GM19397 (cell line): ENCODE measurements at regions not wholly inside any gene's neighbourhood (a gene's known extent, or its start where the extent isn't known, plus 50 kb on each side); places are given as distances from the start of the nearest gene placed in this dataset.
A peak's percentile ranks its signal among the peaks of the same experiment; 100 is the strongest.

Experiments
- ATAC-seq: cut with Tn5 transposase; IDR thresholded peaks from one replicate; pipeline ENCODE4 v1.9.1; 2021; ENCODE audit warnings: mild to moderate bottlenecking, moderate library complexity; ENCODE audit not compliant: unreplicated experiment

- ATAC-seq = no peak
Observed at GRCh38 chr16:76162046-76162445, 115.2 kb upstream of the CNTNAP4 start.

DNA sequence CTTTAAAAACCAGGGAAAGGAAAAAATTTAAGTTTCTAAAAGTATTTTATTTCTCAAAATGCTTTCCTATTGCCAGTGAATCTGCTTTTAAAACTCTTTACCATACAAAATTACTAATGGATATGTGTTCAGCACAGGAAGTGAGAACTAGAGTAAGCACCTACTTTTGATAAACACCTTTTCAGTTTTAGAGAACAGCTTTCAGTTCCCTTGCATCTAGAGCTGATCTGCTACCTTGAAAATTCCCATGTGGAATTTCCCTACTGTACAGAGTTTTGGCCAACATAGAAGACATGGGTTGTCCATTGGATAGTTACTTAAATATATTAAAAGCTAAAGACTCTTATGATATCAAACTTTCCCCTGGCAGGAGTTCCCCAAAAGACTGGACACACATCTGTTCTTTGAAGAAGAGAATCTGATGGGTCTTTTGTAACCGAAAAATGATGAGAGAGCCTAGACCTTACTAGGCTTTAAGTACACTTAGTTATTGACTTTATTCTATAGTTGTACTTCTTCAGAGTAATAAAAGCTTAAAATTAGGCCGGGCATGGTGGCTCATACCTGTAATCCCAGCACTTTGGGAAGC is 112.1 kb upstream of the CNTNAP4 start:
- ATAC-seq = no peak

DNA sequence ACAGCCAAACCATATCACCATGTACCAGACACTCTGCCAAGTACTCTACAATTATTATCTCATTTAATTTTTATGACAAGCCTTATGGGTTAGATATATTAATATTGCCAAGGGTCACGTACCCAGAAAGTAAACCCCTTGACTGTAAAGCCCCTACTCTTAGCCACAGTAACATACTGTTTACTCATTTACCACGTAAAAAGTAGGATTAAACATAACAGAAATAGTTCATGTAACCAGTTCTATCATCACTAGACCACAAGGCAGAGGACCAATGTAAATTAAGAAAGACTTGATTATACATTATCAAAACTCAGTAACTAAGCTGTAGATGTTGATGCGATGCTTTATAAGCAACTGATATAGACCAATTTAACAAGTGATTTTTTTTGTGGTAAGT is 101.5 kb upstream of the CNTNAP4 start:
- ATAC-seq = peak; percentile 34

GRCh38 chr16:76176153-76176552 is 101.0 kb upstream of the CNTNAP4 start:
- peak; percentile 90 for ATAC-seq

GRCh38 chr16:76176616-76177015 is 100.6 kb upstream of the CNTNAP4 start:
- no peak for ATAC-seq

GRCh38 chr16:76182041-76182635 is 95.1 kb upstream of the CNTNAP4 start:
- no peak for ATAC-seq

DNA sequence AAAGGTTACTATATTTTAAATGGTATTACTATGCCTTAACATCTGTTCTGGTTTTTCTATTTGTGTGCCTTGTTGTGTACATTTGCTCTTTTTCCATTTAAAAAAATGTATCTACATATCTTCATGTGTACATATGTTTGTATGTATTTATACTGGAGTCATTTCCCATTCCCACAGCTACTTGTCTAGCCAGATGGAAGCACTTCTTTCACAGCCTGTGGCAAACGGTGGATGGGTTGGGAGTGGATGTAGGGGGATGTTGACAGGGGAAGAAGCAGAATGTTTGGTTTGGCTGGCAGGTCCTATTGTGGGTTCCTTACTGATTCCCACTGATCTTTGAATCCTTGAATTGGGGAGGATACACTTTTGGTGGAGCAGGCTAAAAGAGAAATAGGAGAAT is 93.6 kb upstream of the CNTNAP4 start:
- ATAC-seq = no peak

DNA sequence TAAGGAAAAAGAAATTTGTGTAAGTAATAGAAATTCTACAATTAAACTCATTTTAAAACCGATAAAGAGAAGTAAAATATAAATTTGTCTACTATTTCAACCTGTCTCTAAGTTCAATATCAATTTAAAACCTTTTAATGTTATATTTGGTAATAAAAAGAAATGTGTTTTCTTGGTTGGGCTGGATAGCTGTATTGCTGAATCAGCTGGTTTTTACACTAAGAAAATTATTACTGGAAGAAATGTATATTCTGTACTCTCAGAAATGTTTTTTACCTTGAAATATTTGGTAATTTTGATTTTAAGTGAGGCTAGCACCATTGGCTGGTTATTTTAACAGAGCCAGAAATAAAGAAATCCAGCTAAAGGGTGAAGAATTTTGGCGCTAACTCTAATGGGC is 87.1 kb upstream of the CNTNAP4 start:
- no peak for ATAC-seq

- ATAC-seq = no peak
Observed at GRCh38 chr16:76190480-76190879, 86.7 kb upstream of the CNTNAP4 start.

DNA sequence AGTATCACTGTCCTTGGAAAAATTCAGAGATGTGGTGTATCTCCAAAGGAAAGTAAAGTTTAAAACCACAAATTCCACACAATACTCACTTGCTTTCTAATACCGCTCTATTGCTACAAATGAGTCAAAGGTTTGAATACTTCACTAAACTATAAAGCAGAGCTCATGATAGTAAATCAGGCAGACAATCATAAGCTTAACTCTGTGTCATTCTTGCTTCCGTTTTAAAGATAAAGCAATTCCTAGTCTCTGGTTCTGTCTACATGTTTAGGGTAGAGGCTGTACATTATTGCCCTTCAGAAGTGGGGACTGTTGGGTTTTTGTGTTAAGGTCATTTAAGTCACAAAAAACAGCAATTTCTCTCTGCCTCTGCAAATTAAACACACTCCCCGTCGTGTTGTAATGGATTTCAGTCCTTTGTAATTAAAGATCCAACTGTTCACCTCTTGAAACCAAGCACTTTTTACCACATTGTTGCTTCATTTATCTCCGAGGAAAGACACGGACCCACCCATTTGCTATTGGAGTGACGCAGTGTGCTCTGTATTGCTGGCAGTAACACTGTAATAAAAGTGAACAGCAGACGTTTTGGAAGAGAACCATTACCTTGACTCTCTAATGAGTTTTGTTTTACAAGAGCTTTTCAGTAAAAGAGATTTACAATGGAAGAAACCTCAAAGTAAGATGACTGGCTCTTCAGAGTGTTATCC is 83.1 kb upstream of the CNTNAP4 start:
- ATAC-seq = no peak

GRCh38 chr16:76194616-76195015 is 82.6 kb upstream of the CNTNAP4 start:
- no peak for ATAC-seq

DNA sequence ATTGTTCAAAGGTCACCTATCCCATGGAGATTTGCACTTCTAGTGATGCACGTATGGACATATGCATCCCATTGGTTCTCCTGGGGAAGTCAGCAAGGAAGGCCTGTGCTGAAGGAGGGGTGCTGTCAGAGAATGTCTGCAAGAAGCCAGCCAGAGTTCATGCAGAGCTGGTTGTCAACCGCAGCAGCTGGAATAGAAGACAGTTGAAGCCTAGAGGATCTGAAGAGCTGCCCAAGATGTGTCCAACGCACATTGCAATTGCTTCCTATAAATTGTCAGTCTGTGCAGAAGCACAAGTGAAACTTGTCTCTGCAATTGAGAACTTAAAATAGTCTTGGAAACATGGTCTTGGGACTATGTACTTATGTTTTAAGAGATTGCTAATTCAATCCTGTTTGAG is 82.1 kb upstream of the CNTNAP4 start:
- ATAC-seq = no peak

GRCh38 chr16:76195648-76196047 is 81.6 kb upstream of the CNTNAP4 start:
- ATAC-seq = no peak

- no peak for ATAC-seq
Observed at GRCh38 chr16:76197900-76198299, 79.3 kb upstream of the CNTNAP4 start.

DNA sequence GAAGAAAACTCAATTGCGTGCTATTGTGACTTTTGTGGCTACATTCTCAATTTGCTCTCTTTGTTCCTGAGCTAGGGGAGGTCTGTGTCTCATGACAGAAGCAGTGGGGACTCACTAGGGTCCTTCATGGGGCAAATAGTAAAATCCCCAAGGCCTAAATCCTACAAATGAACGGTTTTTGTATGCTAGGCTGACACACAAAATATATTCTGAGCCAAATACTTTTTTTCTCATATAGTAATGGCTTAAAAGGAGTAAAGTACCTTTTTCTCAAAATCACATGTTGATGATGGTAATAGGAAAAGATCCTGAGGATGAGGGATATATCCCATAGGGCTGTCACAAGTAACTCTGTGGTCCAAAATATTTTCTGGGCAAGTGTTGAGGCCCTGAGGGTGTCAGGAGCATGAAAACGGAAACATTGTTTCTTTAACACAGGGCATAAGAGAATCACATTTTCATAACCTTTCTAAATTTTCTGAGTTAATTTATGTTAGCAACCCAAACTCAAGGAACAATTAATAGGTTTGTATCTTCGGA is 77.5 kb upstream of the CNTNAP4 start:
- no peak for ATAC-seq

DNA sequence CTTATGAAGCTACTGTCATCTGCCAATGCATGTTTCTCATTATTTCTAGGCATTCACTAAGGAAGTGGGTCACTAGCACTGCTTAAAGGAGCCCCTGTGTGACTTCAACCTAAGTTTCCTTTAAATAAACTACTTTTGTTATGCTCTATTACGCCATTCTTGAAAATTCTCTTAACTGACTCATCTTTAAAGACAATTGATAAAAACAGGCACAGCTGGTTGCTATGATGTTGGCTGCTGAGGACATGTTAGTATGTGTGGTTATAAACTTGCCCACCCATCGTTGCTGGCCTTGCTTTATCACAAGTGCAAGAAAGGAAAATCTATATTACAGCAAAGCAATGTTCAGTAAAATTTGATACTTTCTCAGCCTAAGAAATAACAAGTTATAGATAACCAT is 75.8 kb upstream of the CNTNAP4 start:
- ATAC-seq = no peak

- no peak for ATAC-seq
Observed at GRCh38 chr16:76204249-76204648, 73.0 kb upstream of the CNTNAP4 start.

DNA sequence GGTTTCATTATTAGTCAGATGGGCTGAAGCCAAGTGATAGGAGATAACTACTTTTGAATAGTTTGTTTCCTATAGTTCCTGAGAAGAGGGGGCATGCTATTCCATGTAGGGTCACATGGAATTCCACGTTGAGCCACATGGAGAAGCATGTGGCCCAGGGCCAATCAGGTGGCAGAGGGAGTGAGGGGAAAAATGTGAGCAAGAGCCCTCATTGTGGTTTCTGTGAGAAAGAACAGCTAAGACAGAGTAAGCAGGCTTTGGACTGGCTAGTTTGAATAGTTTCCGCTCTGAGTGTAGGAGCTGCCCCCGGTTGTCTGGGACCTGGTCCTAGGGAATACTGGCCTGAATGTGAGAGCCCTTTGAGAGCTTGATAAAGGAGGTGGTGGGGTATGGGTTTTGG is 69.9 kb upstream of the CNTNAP4 start:
- no peak for ATAC-seq

DNA sequence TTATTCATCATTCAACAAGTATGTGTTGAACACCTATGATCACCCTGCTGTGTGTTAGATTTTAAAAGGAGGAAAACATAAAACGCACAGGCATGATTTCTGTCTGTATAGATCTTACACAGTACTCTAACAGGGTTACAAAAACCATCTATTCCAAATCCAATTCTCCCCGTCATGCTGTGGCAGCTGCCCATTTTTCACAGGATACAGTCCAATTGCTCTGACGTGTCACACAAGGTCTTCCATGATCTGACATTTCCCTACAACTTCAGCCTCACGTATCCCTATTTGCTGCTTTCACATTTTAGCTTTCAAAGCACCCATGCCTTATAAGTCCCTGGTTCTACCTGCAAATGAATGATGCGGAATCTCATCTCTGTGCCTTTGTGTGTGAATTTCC is 67.0 kb upstream of the CNTNAP4 start:
- ATAC-seq = no peak

GRCh38 chr16:76213860-76214259 is 63.3 kb upstream of the CNTNAP4 start:
- no peak for ATAC-seq

DNA sequence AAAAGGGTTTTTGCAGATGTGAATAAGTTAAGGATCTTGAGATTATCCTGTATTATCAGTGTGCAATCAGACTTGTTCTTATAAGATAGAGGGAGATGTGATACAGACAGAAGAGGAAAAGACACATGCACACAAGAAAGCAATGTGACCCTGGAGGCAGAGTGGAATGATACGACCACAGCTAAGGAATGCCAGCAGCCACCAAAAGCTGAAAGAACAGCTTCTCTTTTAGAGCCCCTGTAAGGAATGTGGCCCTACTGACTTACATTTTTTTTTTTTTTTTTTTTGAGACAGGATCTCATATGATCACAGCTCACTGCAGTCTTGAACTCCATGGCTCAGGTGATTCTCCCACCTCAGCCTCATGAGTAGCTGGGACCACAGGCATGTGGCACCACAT is 62.3 kb upstream of the CNTNAP4 start:
- ATAC-seq = no peak

DNA sequence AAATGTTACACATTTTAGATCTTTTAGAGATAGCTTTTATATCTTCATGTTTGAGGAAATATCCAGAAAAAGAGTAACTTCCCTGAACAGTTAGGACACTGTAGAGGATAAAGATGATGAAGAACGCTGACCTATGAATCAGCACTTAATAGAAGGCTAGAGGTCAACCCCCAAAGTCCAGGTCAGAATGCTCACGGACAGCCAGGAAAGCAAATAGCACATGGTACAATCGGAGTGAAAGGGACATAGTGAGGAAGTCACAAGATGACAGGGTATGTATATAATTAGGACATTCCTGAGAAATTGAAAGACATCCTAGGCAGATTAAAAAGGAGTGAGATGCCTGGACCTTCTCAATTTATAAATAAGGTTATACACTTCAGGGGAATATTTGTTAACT is 55.1 kb upstream of the CNTNAP4 start:
- ATAC-seq = no peak
